ENCODE measurements at regions not wholly inside any gene's neighbourhood (a gene's known extent, or its start where the extent isn't known, plus 50 kb on each side); places are given as distances from the start of the nearest gene placed in this dataset.

- DNase-seq (ENCODE audit: low spot score), result no peak
Observed at GRCh38 chr7:91633013-91633441, 247.5 kb downstream of the MTERF1 start.

DNA sequence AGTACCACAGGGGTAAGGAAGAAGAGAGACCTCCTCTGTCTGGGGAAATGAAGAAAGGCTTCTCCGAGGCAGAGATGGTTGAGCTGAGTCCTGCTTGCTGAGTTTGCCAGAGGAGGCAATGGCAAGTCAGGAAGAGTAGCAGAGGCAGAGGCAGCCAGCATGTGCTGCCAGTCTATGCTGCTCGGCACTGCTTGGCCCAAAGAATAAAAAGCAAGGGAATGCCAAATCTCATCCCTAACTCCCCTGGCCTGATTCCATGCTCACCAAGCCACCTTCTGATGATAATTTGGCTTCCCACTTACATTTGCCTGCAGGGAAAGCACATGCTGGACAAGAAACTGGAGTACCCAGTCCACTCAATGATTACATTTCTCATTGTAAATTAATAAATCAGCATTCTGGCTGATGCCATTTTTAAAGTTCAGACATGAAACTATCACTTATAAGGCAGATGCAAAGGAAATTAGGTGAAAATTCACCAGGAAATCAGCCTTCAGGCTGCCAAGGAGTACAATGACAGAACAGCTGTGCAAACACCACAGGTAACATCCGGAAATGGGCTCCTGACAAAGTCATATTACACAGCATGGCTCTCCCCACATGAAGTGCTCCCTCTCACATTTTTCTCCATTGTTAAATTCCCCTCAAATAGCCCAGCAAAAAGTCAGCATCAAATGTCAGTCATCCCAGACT lies 245.9 kb downstream of the MTERF1 start:
- no peak for DNase-seq (ENCODE audit: low spot score)

DNA sequence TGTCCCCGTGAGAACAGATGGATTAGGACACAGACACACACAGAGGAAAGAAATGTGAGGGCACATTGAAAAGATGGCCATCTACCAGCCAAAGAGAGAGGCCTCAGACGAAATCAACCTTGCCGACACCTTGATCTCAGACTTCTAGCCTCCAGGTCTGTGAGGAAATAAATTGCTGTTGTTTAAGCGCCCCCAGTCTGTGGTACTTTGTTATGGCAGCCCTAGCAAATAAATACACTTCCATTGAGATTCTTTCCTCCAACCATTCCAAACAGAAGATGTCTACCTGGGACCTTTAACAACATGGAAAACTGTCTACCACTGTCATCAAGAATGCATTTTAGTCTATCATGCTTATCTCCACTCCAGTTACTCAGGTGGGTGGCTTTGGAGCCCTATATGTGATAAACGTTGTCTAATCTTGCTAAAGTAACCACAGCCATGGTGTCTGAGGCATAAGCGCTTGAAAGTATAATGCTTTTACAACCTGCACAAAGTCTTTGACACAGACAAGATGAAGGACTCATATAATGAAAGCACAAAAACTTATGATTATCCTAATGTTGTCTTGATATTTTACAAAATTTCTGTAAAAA lies 244.3 kb downstream of the MTERF1 start:
- peak; percentile 61 for DNase-seq (ENCODE audit: low spot score)

- no peak for DNase-seq (ENCODE audit: low spot score)
Observed at GRCh38 chr7:91636728-91637127, 243.8 kb downstream of the MTERF1 start.

DNA sequence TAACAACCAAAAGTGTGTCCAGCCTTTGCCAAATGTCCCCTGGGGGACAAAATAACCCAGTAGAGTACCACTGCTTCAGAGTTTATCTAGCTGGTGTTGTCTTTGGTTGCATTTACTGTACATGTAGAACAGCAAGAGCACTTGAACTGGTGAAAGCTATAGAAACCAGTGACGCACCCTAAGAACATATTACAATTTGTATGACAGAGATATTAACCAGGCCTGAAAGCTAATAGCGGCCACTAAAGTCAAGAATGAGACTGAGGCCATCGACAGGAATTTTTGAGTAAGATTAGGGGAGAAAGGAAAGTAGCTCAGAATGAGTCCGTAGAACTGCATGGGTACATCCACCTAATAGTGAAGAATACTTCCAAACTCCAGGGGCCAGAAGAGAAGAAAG lies 236.2 kb downstream of the MTERF1 start:
- DNase-seq (ENCODE audit: low spot score), result no peak

DNA sequence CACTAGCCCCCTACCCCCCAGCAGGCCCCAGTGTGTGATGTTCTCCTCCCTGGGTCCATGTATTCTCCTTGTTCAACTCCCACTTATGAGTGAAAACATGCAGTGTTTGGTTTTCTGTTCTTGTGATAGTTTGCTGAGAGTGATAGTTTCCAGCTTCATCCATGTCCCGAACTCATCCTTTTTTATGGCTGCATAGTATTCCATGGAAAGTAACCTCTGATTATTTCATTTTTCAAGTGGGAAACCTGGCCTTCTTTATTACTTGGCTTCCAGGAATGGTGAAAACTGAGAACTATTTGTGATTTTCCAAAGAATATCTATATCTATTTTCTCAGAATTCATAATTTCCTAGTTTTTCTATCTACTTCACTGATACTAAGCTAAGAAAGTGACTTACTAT lies 235.0 kb downstream of the MTERF1 start:
- DNase-seq (ENCODE audit: low spot score), result no peak

DNA sequence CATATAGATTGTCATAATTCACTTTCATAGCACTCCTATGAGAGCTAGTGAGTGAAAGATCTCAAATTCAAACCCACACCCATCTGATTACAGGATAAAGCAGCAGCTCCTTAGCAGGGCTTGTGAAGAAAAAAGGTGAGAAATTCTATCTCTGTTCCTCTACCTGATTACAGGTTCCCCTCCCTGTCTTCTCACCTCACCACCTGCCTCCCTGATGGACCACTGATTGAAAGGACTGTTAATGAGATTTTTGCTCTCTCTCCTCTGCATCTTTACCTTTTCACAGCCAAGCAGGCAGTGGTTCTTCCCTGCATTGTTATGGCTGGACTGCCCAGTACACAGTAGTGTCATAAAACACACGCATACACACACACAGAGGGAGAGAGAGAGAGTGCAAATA lies 228.5 kb downstream of the MTERF1 start:
- no peak for DNase-seq (ENCODE audit: low spot score)

DNA sequence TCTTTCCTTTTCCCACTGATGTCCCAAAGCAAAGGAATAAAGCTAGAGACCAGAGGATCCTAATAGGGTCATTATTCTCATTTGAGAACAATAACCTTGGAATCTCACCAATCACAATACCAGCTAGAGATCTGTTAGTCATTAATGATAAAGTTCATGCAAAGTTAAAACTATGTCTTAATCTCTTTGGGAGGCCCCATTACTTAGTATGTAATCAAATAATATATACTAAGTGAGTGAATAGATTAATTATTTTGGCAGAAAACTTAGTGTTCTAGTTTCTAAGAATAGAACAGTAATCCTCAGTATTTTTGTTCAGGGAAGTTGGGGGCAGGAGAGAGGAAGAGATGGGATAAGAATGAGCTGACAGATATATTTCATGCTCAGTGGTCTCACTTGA lies 227.2 kb downstream of the MTERF1 start:
- DNase-seq (ENCODE audit: low spot score), result no peak

DNA sequence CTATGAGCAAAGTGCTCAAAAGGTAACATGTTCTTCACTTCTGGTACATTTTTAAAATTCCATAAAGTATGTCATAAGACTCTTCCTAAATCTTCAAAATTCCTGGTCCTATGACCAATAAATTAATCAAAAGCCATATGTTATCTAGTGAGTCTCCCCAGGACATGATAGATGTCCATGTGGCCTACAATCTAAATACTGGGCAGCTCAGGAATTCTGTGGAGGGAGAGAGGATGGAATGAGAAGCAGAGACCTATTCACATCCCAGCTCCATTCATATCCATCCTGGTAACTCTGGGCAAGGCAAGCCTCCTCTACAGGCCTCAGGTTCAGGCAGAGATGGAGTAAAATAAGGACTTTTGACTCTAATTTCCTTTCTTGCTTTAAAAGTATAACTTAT lies 224.8 kb downstream of the MTERF1 start:
- no peak for DNase-seq (ENCODE audit: low spot score)

DNA sequence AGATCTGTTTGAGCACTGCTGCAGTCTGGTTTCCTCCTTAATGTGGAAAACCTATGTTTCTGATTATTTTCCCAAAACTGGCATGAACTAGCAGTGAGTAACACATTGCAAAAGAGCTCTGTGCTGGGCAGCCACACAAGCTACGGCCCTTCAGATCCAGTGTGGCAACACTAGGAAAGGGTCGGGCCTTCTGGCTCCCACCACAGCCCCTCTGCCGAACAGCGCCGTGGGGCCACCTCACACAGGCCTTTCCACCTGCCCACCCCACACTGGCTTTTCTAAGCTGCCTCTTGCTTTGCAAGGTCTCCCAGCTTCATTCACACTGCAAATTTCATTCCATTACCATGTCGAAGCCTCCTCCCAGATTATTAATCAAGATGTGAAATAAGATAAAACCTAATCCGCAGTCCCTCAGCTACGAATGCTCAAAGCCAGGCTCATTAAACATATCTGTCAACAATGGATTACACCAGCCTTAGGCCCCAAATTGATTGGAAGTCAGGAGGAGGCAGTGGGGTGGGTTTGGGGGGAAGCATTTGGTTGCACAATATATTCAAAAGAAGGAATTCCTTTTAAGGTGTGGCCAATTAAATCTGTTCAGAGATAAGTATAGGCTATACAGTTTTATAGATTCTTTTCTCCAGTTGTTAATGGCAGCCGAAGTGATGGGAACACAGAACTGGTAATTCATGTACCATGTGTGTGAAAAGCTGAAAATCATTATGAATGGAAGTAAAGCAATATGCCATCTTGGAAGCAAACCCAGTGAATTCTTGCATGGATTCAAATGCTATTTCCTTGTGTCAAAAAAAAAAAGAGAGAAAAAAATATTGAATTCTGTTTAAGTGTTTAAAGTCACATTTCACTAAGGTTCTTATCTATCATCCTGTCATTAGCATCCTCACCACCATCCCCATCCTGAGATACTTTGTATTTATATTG lies 223.7 kb downstream of the MTERF1 start:
- no peak for DNase-seq (ENCODE audit: low spot score)

DNA sequence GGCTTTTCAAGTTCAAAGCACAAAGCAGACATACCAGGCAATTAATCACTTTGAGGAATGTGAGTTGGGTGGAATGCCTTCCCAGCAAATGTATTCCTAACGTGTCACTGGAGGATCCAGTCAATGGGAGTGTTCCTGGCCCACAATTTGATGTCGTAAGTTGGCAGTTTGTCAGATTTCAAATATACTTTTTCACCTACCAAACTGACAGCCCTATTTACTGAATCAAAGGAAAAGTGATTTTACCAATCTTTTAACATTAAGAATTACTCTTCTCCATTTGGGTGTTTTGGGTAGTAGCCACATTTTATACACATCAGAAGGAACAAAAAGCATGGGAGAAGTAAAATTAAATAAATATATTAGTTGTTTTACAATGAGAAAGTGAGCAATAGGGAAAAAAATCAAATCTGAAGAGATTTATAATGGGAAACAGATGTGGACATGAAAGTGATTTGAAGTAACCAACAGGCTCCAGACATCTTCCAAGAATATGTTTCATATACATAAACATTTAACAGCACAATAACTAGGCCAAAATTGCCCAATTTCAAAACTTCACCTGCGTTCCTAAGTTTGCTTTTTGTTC lies 222.9 kb downstream of the MTERF1 start:
- DNase-seq (ENCODE audit: low spot score), result no peak

- no peak for DNase-seq (ENCODE audit: low spot score)
Observed at GRCh38 chr7:91659096-91659495, 221.4 kb downstream of the MTERF1 start.

- peak; percentile 21 for DNase-seq (ENCODE audit: low spot score)
Observed at GRCh38 chr7:91660734-91661356, 219.7 kb downstream of the MTERF1 start.

DNA sequence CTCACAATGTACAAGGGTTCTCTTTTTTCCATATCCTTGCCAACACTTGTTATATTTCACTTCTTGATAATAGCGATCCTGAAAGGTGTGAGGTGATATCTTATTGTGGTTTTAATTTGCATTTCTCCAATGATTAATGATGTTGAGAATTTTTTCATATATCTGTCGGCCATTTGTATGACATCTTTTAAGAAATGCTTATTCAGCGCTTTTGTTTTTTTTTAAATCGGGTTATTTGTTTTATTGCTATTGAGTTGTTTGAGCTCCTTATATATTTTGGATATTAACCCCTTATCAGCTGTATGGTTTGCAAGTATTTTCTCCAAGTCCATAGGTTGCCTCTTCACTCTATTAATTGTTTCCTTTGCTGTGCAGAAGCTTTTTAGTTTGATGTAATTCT lies 218.8 kb downstream of the MTERF1 start:
- DNase-seq (ENCODE audit: low spot score), result no peak

- DNase-seq (ENCODE audit: low spot score), result no peak
Observed at GRCh38 chr7:91668217-91668616, 212.3 kb downstream of the MTERF1 start.

DNA sequence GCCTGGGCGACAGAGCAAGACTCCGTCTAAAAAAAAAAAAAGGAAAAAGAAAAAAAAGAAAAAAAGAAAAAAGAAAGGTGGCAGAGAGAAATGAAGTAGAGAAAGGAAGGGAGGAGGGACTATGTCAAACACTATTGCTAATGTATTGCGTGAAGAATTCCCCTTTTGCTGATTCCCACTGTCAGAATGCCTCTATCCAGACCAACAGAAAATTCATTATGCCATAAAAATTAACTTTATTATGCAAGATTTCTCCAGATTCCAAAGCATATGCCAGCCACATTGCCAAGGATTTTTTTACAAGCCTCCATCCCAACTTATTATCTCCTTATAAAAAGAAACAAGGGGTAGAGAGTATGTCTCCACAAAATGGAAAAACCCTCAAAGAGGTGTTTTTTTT lies 209.3 kb downstream of the MTERF1 start:
- no peak for DNase-seq (ENCODE audit: low spot score)

- DNase-seq (ENCODE audit: low spot score), result no peak
Observed at GRCh38 chr7:91674470-91674869, 206.0 kb downstream of the MTERF1 start.

DNA sequence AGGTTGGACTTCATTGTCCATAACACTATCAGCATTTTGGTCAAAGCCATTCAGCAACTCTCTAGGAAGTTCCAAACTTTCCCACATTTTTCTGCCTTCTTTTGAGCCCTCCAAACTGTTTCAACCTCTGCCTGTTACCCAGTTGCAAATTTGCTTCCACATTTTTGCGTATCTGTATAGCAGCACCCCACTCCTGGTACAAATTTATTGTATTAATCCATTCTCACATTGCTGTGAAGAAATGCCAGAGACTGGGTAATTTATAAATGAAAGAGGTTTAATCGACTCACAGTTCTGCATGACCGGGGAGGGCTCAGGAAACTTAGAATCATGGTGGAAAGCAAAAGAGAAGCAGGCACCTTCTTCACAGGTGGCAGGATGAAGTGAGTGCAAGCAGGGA lies 198.8 kb downstream of the MTERF1 start:
- no peak for DNase-seq (ENCODE audit: low spot score)

DNA sequence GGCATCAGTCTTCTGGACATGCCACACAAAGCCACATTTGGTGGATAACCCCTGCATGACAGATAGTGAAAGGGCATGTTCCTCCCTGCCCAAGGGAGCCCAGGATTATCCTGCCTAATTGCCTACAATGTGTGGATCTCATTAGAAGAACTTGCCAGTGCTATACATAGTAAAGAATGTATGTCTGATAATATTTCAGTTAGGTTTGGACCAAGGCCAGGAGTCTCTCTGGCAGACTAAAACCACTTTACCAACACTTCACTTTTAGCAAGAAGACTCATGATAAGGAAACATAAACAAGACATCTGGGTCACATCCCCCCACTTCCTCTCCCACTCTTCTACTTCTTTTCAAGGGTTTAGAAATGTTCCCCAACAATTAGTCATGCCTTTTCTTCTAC lies 196.7 kb downstream of the MTERF1 start:
- peak; percentile 8 for DNase-seq (ENCODE audit: low spot score)

DNA sequence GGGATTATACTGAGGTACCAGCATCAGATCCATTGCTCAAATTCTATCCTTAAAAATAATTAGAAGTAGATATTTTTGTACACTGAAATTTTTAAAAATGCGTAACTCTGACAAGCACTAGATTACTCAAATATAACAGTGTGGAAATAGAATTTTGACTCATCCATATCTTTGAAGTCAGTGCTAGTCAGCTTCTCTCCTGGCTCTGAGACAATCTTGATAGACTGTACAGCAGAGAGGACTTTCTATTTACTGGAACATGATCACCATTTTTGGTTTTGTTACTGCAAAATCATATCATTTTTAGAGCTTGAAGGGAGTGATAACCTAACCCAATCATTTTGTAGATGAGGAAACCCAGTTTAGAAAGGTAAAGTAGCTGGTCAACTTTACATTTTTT lies 195.0 kb downstream of the MTERF1 start:
- DNase-seq (ENCODE audit: low spot score), result no peak

DNA sequence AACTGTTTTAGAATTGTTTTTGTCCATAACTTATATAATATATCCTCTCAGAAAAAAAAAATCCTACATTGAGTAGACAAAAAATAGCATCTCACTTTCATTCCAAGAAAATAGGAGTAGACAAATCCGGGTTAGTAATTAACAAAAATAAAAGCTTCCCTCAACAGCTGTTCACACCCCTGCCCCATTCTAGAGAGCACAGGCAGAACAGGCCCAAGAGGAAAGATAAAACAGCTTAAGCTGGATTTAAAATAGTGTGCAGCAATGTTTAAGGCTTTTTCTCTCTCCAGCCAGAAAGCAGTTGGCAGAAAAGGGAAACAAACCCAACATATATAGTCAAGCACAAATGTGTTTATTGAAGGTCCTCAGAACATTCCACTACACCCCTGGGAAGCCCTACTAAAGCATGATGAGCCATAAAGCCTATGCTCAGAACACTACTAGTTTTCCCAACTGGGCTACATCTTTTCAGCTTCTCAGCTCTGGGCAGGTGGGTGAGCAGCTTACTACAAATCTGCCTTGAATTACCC lies 189.9 kb downstream of the MTERF1 start:
- DNase-seq (ENCODE audit: low spot score), result no peak

- DNase-seq (ENCODE audit: low spot score), result no peak
Observed at GRCh38 chr7:91691865-91692264, 188.6 kb downstream of the MTERF1 start.
